Uterus (tissue), 3 donors: ENCODE measurements at regions not wholly inside any gene's neighbourhood (a gene's known extent, or its start where the extent isn't known, plus 50 kb on each side); places are given as distances from the start of the nearest gene placed in this dataset.

ENCODE experiments used
- DNase-seq, 2 donors: peaks; one replicate each; pipeline ENCODE4 v3.0.0-alpha.2; 2019 to 2020
- H3K27ac ChIP-seq, 2 donors: fragments of 200-600 bp; sonication (generic); 1 replicate in 1 of 2; 2 replicates in 1 of 2; pipeline ENCODE4 v1.5.1; 2016 to 2018
- H3K27me3 ChIP-seq, 2 donors: fragments of 200-600 bp; sonication (generic); one replicate each; pipeline ENCODE4 v1.5.1; 2018 to 2019; ENCODE audit warnings: control low read depth in 1 of 2
- H3K36me3 ChIP-seq, 2 donors: fragments of 200-600 bp; sonication (generic); one replicate each; pipeline ENCODE4 v1.5.1; 2019; ENCODE audit warnings: control low read depth in 1 of 2
- H3K4me1 ChIP-seq, 2 donors: fragments of 200-600 bp; sonication (generic); one replicate each; pipeline ENCODE4 v1.5.1; 2018 to 2019; ENCODE audit warnings: control low read depth in 1 of 2
- H3K4me3 ChIP-seq, 2 donors: fragments of 200-600 bp; sonication (generic); 1 replicate in 1 of 2; 2 replicates in 1 of 2; pipeline ENCODE4 v1.5.1; 2018 to 2019; ENCODE audit warnings: mild to moderate bottlenecking in 1 of 2
- H3K9me3 ChIP-seq, 2 donors: fragments of 200-600 bp; sonication (generic); one replicate each; pipeline ENCODE4 v1.5.1; 2019; ENCODE audit warnings: control low read depth in 1 of 2
- CTCF ChIP-seq, 4 experiments: fragments of 200-600 bp in 2 of 4; fragments of 450-650 bp in 2 of 4; sonication (generic) in 2 of 4; IDR thresholded peaks; one replicate each; pipeline ENCODE4 v1.5.1; 2016 to 2019; ENCODE audit warnings: antibody characterized with exemption in 4 of 4, mild to moderate bottlenecking in 2 of 4, moderate library complexity in 1 of 4
- POLR2A ChIP-seq, 2 donors: fragments of 450-650 bp; IDR thresholded peaks; one replicate each; pipeline ENCODE4 v1.6.1; 2016; ENCODE audit warnings: antibody characterized with exemption in 2 of 2, mild to moderate bottlenecking in 1 of 2, moderate library complexity in 1 of 2
- intact Hi-C: fragments of 100-400 bp; cut with DNase I; formaldehyde crosslinking; loops from one replicate; pipeline ENCODE4 v1.15.1; 2023; ENCODE audit warnings: low total_unique reads
- donor health status: DM: yes; HTN: yes; CAD: no.

- no peak for TF ChIP-seq CTCF (IDR thresholded peaks at IDR 0.05)
- TF ChIP-seq POLR2A (IDR thresholded peaks at IDR 0.05) = no peak
- H3K27ac ChIP-seq = no peak overlapping the region
- no peaks in the 10 kb centered on the region for H3K27me3 ChIP-seq
- no peak overlapping the region for H3K4me3 ChIP-seq
- no peaks in the 10 kb centered on the region for H3K4me1 ChIP-seq
- DNase-seq = no peak
- no peaks in the 10 kb centered on the region for H3K9me3 ChIP-seq
- H3K36me3 ChIP-seq = no peaks in the 10 kb centered on the region
- intact Hi-C loops = no loop called here
These were observed 185.5 kb upstream of the ATP10A start for GRCh38 chr15:26048669-26049068.

- Histone ChIP-seq H3K27me3 (no peaks in the 10 kb centered on the region), H3K27ac (no peak overlapping the region), H3K36me3 (no peaks in the 10 kb centered on the region), H3K4me3 (no peak overlapping the region), H3K4me1 (no peaks in the 10 kb centered on the region), H3K9me3 (no peaks in the 10 kb centered on the region)
- TF ChIP-seq CTCF (IDR thresholded peaks at IDR 0.05) (no peak), POLR2A (IDR thresholded peaks at IDR 0.05) (no peak)
- DNase-seq = no peak
- intact Hi-C loops = no loop called here
These were observed 182.4 kb upstream of the ATP10A start for GRCh38 chr15:26045516-26045915.

- Histone ChIP-seq H3K36me3 (no peaks in the 10 kb centered on the region), H3K4me3 (no peak overlapping the region), H3K27ac (no peak overlapping the region), H3K27me3 (no peaks in the 10 kb centered on the region), H3K9me3 (no peaks in the 10 kb centered on the region), H3K4me1 (no peaks in the 10 kb centered on the region)
- no peak for TF ChIP-seq POLR2A (IDR thresholded peaks at IDR 0.05)
- no peak for TF ChIP-seq CTCF (IDR thresholded peaks at IDR 0.05)
- no peak for DNase-seq
- intact Hi-C loops = no loop called here
These were observed 179.9 kb upstream of the ATP10A start for GRCh38 chr15:26043018-26043417.

GRCh38 chr15:26038693-26039092 lies 175.6 kb upstream of the ATP10A start:
- DNase-seq = no peak
- no peaks in the 10 kb centered on the region for H3K9me3 ChIP-seq
- intact Hi-C loops = no loop called here
- TF ChIP-seq POLR2A (IDR thresholded peaks at IDR 0.05) (no peak), CTCF (IDR thresholded peaks at IDR 0.05) (no peak)
- no peaks in the 10 kb centered on the region for H3K27me3 ChIP-seq
- no peak overlapping the region for H3K27ac ChIP-seq
- no peaks in the 10 kb centered on the region for H3K36me3 ChIP-seq
- H3K4me3 ChIP-seq = no peak overlapping the region
- no peaks in the 10 kb centered on the region for H3K4me1 ChIP-seq

- Histone ChIP-seq H3K27me3 (no peaks in the 10 kb centered on the region), H3K9me3 (no peaks in the 10 kb centered on the region)
- no peak for TF ChIP-seq POLR2A (IDR thresholded peaks at IDR 0.05)
These were observed 174.2 kb upstream of the ATP10A start for GRCh38 chr15:26037369-26037768.

GRCh38 chr15:26033493-26033892 lies 170.4 kb upstream of the ATP10A start:
- H3K4me3 ChIP-seq = no peak overlapping the region
- no peaks in the 10 kb centered on the region for H3K9me3 ChIP-seq
- H3K27me3 ChIP-seq = no peaks in the 10 kb centered on the region
- TF ChIP-seq CTCF (IDR thresholded peaks at IDR 0.05) (no peak), POLR2A (IDR thresholded peaks at IDR 0.05) (no peak)
- no peak overlapping the region for H3K27ac ChIP-seq
- no peaks in the 10 kb centered on the region for H3K4me1 ChIP-seq
- no peaks in the 10 kb centered on the region for H3K36me3 ChIP-seq
- intact Hi-C loops = no loop called here
- no peak for DNase-seq

More at GRCh38 chr15:26037369-26037768, 174.2 kb upstream of the ATP10A start:
- Histone ChIP-seq H3K4me3 (no peak overlapping the region), H3K36me3 (no peaks in the 10 kb centered on the region), H3K4me1 (no peaks in the 10 kb centered on the region), H3K27ac (no peak overlapping the region)
- intact Hi-C loops = no loop called here
- no peak for DNase-seq
